ENCODE measurements at regions not wholly inside any gene's neighbourhood (a gene's known extent, or its start where the extent isn't known, plus 50 kb on each side); places are given as distances from the start of the nearest gene placed in this dataset.
"Not testable (repeated sequence)": the region's sequence is repeated elsewhere in the genome, so short reads cannot be mapped to it uniquely, and the experiment has no call there.

DNA sequence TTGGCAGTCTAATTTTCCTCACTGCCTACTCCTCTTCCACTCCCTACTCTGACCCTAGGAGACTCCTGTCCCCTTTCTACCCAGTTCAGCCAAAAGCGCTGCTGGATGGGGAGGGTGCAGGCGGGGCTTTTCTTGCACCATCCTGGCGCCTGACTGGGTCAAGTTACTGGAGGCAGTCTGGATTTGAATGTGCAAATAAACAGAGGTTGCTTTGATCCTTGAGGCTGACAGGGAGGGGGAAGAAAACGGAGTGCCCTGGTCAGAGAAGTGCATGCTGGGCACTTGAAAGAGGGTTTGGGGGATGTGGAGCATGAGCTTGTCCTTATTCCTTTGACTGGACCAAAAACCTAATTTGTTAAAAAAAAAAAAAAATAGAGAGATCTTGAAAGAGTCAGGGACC lies 76.8 kb upstream of the SOX13 start:
- WGBS (ENCODE audit: insufficient coverage, low lambda C conversion rate): 20% methylated on average over 1 of the region's 4 CpGs
- DNase-seq: no peak
- H3K9me3 ChIP-seq (ENCODE audit: control insufficient read depth, low read depth, low read length): peaks cover 7% of the 10 kb centered on the region
- no peaks in the 10 kb centered on the region for H3K36me3 ChIP-seq (ENCODE audit: control insufficient read depth, insufficient read depth, low read length)
- no peak overlapping the region for H3K4me3 ChIP-seq (ENCODE audit: low read length)
- H3K4me1 ChIP-seq (ENCODE audit: control insufficient read depth, insufficient read depth, low read length): no peaks in the 10 kb centered on the region
- H3K27ac ChIP-seq (ENCODE audit: low read length): no peak overlapping the region
- peaks cover 3% of the 10 kb centered on the region for H3K27me3 ChIP-seq (ENCODE audit: control insufficient read depth, insufficient read depth, low read length)

- not testable (repeated sequence) for H3K36me3 ChIP-seq (ENCODE audit: control insufficient read depth, insufficient read depth, low read length); H3K27me3 ChIP-seq (ENCODE audit: control insufficient read depth, insufficient read depth, low read length); H3K4me3 ChIP-seq (ENCODE audit: low read length); H3K9me3 ChIP-seq (ENCODE audit: control insufficient read depth, low read depth, low read length); H3K27ac ChIP-seq (ENCODE audit: low read length); H3K4me1 ChIP-seq (ENCODE audit: control insufficient read depth, insufficient read depth, low read length); DNase-seq
- 90% methylated on average over 2 of the region's 5 CpGs for WGBS (ENCODE audit: insufficient coverage, low lambda C conversion rate)
Observed at GRCh38 chr1:203998571-203998970, 74.3 kb upstream of the SOX13 start.

DNA sequence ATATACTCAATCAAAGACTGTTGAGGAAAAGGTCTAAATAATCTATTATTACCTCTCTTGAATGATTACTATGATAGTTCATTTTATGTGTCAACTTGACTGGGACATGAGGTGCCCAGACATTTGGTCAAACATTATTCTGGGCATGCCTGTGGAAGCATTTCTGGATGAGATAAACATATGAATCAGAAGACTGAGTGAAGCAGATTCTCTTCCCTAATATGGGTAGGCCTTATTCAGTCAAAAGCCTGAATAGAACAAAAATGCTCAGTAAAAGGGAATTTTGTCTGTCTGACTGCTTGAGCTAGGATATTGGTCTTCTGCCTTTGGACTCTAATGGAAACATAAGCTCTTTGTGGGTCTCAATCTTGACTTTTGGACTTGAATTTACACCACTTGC lies 73.3 kb upstream of the SOX13 start:
- Histone ChIP-seq H3K27me3 (ENCODE audit: control insufficient read depth, insufficient read depth, low read length) (peaks cover 3% of the 10 kb centered on the region), H3K4me3 (ENCODE audit: low read length) (no peak overlapping the region), H3K27ac (ENCODE audit: low read length) (no peak overlapping the region), H3K4me1 (ENCODE audit: control insufficient read depth, insufficient read depth, low read length) (no peaks in the 10 kb centered on the region), H3K36me3 (ENCODE audit: control insufficient read depth, insufficient read depth, low read length) (no peaks in the 10 kb centered on the region), H3K9me3 (ENCODE audit: control insufficient read depth, low read depth, low read length) (peaks cover 7% of the 10 kb centered on the region)
- no peak for DNase-seq

- Histone ChIP-seq H3K4me1 (ENCODE audit: control insufficient read depth, insufficient read depth, low read length) (no peaks in the 10 kb centered on the region), H3K4me3 (ENCODE audit: low read length) (no peak overlapping the region), H3K27ac (ENCODE audit: low read length) (no peak overlapping the region), H3K27me3 (ENCODE audit: control insufficient read depth, insufficient read depth, low read length) (no peaks in the 10 kb centered on the region), H3K9me3 (ENCODE audit: control insufficient read depth, low read depth, low read length) (peaks cover 7% of the 10 kb centered on the region), H3K36me3 (ENCODE audit: control insufficient read depth, insufficient read depth, low read length) (no peaks in the 10 kb centered on the region)
- WGBS (ENCODE audit: insufficient coverage, low lambda C conversion rate): no CpG with 5 or more reads among the region's 2 CpGs
- DNase-seq: no peak
Observed at GRCh38 chr1:204001166-204001901, 71.6 kb upstream of the SOX13 start.

DNA sequence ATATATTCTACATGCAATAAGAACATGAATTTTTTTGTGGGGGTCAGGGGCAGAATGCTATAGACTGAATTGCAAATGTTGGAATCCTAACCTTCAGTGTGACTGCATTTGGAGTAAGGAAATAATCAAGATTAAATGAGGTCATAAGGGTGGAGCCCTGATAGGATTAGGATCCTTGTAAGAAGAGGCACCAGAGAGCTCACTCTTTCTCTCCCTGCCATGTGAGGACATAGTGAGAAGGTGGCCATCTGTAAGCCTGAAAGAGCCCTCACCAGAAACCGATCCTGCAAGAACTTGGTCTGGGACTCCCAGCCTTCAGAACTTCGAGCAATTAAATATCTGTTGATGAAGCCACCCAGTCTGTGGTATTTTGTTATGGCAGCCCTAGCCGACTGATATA lies 70.3 kb upstream of the SOX13 start:
- H3K27me3 ChIP-seq (ENCODE audit: control insufficient read depth, insufficient read depth, low read length): no peaks in the 10 kb centered on the region
- H3K4me3 ChIP-seq (ENCODE audit: low read length): no peak overlapping the region
- WGBS (ENCODE audit: insufficient coverage, low lambda C conversion rate): no CpG with 5 or more reads among the region's 3 CpGs
- H3K9me3 ChIP-seq (ENCODE audit: control insufficient read depth, low read depth, low read length): peaks cover 7% of the 10 kb centered on the region
- H3K36me3 ChIP-seq (ENCODE audit: control insufficient read depth, insufficient read depth, low read length): no peaks in the 10 kb centered on the region
- no peak overlapping the region for H3K27ac ChIP-seq (ENCODE audit: low read length)
- H3K4me1 ChIP-seq (ENCODE audit: control insufficient read depth, insufficient read depth, low read length): no peaks in the 10 kb centered on the region
- DNase-seq: no peak

- peaks cover 7% of the 10 kb centered on the region for H3K9me3 ChIP-seq (ENCODE audit: control insufficient read depth, low read depth, low read length)
- no peaks in the 10 kb centered on the region for H3K27me3 ChIP-seq (ENCODE audit: control insufficient read depth, insufficient read depth, low read length)
- H3K36me3 ChIP-seq (ENCODE audit: control insufficient read depth, insufficient read depth, low read length): no peaks in the 10 kb centered on the region
- no peak overlapping the region for H3K4me3 ChIP-seq (ENCODE audit: low read length)
- no peaks in the 10 kb centered on the region for H3K4me1 ChIP-seq (ENCODE audit: control insufficient read depth, insufficient read depth, low read length)
- DNase-seq: no peak
- H3K27ac ChIP-seq (ENCODE audit: low read length): no peak overlapping the region
- WGBS (ENCODE audit: insufficient coverage, low lambda C conversion rate): no CpG with 5 or more reads among the region's 1 CpG
Observed at GRCh38 chr1:204003536-204003935, 69.4 kb upstream of the SOX13 start.

- 31% methylated on average over 2 of the region's 5 CpGs for WGBS (ENCODE audit: insufficient coverage, low lambda C conversion rate)
- H3K27me3 ChIP-seq (ENCODE audit: control insufficient read depth, insufficient read depth, low read length): no peaks in the 10 kb centered on the region
- H3K4me3 ChIP-seq (ENCODE audit: low read length): no peak overlapping the region
- no peak overlapping the region for H3K27ac ChIP-seq (ENCODE audit: low read length)
- H3K4me1 ChIP-seq (ENCODE audit: control insufficient read depth, insufficient read depth, low read length): no peaks in the 10 kb centered on the region
- no peak for DNase-seq
- no peaks in the 10 kb centered on the region for H3K9me3 ChIP-seq (ENCODE audit: control insufficient read depth, low read depth, low read length)
- H3K36me3 ChIP-seq (ENCODE audit: control insufficient read depth, insufficient read depth, low read length): no peaks in the 10 kb centered on the region
Observed at GRCh38 chr1:204011426-204011825, 61.5 kb upstream of the SOX13 start.

DNA sequence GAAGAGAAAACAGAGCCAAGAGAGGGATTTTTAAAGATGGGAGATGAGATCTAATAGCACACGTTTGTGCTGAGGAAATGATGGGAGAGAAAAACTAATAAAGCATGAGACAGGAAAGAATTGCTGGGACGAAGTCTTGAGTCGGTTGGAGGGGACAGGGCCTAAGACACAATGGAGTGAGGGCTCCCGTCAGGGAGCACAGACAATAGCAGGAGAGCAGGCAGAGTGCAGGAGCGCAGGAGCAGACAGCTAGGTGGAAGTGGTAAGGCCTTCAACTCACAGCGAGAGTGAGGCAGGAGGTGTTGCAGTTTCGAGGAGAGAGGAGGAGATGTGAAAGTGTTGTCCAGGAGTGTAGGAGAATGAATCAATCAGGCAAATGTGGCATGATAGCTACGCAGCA lies 59.9 kb upstream of the SOX13 start:
- no peaks in the 10 kb centered on the region for H3K9me3 ChIP-seq (ENCODE audit: control insufficient read depth, low read depth, low read length)
- WGBS (ENCODE audit: insufficient coverage, low lambda C conversion rate): 56% methylated on average over 3 of the region's 8 CpGs
- DNase-seq: no peak
- H3K4me1 ChIP-seq (ENCODE audit: control insufficient read depth, insufficient read depth, low read length): no peaks in the 10 kb centered on the region
- no peak overlapping the region for H3K27ac ChIP-seq (ENCODE audit: low read length)
- no peaks in the 10 kb centered on the region for H3K27me3 ChIP-seq (ENCODE audit: control insufficient read depth, insufficient read depth, low read length)
- H3K4me3 ChIP-seq (ENCODE audit: low read length): no peak overlapping the region
- H3K36me3 ChIP-seq (ENCODE audit: control insufficient read depth, insufficient read depth, low read length): no peaks in the 10 kb centered on the region

- H3K9me3 ChIP-seq (ENCODE audit: control insufficient read depth, low read depth, low read length): no peaks in the 10 kb centered on the region
- 100% methylated on average over 1 of the region's 3 CpGs for WGBS (ENCODE audit: insufficient coverage, low lambda C conversion rate)
- no peak overlapping the region for H3K27ac ChIP-seq (ENCODE audit: low read length)
- no peaks in the 10 kb centered on the region for H3K4me1 ChIP-seq (ENCODE audit: control insufficient read depth, insufficient read depth, low read length)
- no peaks in the 10 kb centered on the region for H3K36me3 ChIP-seq (ENCODE audit: control insufficient read depth, insufficient read depth, low read length)
- no peaks in the 10 kb centered on the region for H3K27me3 ChIP-seq (ENCODE audit: control insufficient read depth, insufficient read depth, low read length)
- no peak for DNase-seq
- no peak overlapping the region for H3K4me3 ChIP-seq (ENCODE audit: low read length)
Observed at GRCh38 chr1:204014336-204014735, 58.6 kb upstream of the SOX13 start.

GRCh38 chr1:204014961-204015360 lies 58.0 kb upstream of the SOX13 start:
- H3K27me3 ChIP-seq (ENCODE audit: control insufficient read depth, insufficient read depth, low read length); H3K4me3 ChIP-seq (ENCODE audit: low read length); H3K36me3 ChIP-seq (ENCODE audit: control insufficient read depth, insufficient read depth, low read length); H3K4me1 ChIP-seq (ENCODE audit: control insufficient read depth, insufficient read depth, low read length); H3K27ac ChIP-seq (ENCODE audit: low read length); H3K9me3 ChIP-seq (ENCODE audit: control insufficient read depth, low read depth, low read length); DNase-seq: not testable (repeated sequence)
- no CpG with 5 or more reads among the region's 8 CpGs for WGBS (ENCODE audit: insufficient coverage, low lambda C conversion rate)

DNA sequence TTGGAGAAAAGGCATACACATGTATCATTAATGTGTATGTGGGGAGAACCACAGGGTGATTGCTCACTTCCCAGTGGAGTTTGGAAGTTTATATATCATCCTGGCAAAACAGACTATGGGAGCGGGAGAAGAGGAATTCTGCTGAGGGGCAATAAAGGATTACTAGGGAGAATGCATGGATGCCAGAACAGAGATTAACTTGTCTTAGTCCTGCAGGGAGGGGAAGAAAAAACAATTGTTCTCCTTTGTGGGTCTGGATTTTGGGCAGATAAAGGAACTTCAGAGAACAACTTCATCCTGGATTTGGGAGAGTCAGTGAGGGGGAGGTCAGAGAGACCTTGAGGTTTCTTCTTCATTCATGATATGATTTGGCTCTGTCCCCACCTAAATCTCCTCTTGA lies 55.9 kb upstream of the SOX13 start:
- Histone ChIP-seq H3K9me3 (ENCODE audit: control insufficient read depth, low read depth, low read length) (no peaks in the 10 kb centered on the region), H3K4me3 (ENCODE audit: low read length) (no peak overlapping the region), H3K4me1 (ENCODE audit: control insufficient read depth, insufficient read depth, low read length) (no peaks in the 10 kb centered on the region), H3K36me3 (ENCODE audit: control insufficient read depth, insufficient read depth, low read length) (no peaks in the 10 kb centered on the region), H3K27ac (ENCODE audit: low read length) (no peak overlapping the region), H3K27me3 (ENCODE audit: control insufficient read depth, insufficient read depth, low read length) (no peaks in the 10 kb centered on the region)
- WGBS (ENCODE audit: insufficient coverage, low lambda C conversion rate): 67% methylated on average over 1 of the region's 1 CpG
- no peak for DNase-seq
